Gastroesophageal sphincter (tissue), 4 donors: ENCODE measurements at regions not wholly inside any gene's neighbourhood (a gene's known extent, or its start where the extent isn't known, plus 50 kb on each side); places are given as distances from the start of the nearest gene placed in this dataset.

Source experiments
- ATAC-seq: fragments of 150-250 bp; one replicate; pipeline ENCODE4 v1.9.1; 2016; ENCODE audit warnings: mild to moderate bottlenecking, moderate library complexity
- H3K27ac ChIP-seq, 4 donors: fragments of 200-600 bp; sonication (generic) in 3 of 4; 1 replicate in 3 of 4; 2 replicates in 1 of 4; pipeline ENCODE4 v1.5.1; 2016 to 2019
- H3K27me3 ChIP-seq: fragments of 200-600 bp; sonication (generic); one replicate; pipeline ENCODE4 v1.5.1; 2019
- H3K36me3 ChIP-seq, 2 donors: fragments of 200-600 bp; sonication (generic); one replicate each; pipeline ENCODE4 v1.5.1; 2019; ENCODE audit warnings: control low read depth in 1 of 2
- H3K4me1 ChIP-seq, 3 donors: fragments of 200-600 bp; sonication (generic); 1 replicate in 2 of 3; 2 replicates in 1 of 3; pipeline ENCODE4 v1.5.1; 2016 to 2019; ENCODE audit warnings: control low read depth in 2 of 3
- H3K4me3 ChIP-seq, 2 donors: fragments of 200-600 bp; sonication (generic); one replicate each; pipeline ENCODE4 v1.5.1; 2019; ENCODE audit warnings: mild to moderate bottlenecking in 1 of 2, moderate library complexity in 1 of 2
- H3K9me3 ChIP-seq, 3 donors: fragments of 200-600 bp; sonication (generic); one replicate each; pipeline ENCODE4 v1.5.1; 2017 to 2019; ENCODE audit warnings: control low read depth in 2 of 3
- CTCF ChIP-seq, 4 experiments: fragments of 200-600 bp in 2 of 4; fragments of 450-650 bp in 2 of 4; sonication (generic) in 1 of 4; IDR thresholded peaks; one replicate each; pipeline ENCODE4 v1.5.1; 2017 to 2019; ENCODE audit warnings: antibody characterized with exemption in 4 of 4, mild to moderate bottlenecking in 2 of 4, moderate library complexity in 2 of 4
- EP300 ChIP-seq: sonication (generic); formaldehyde crosslinking; IDR thresholded peaks from one replicate; pipeline ENCODE4 v1.6.1; 2017; ENCODE audit warnings: antibody characterized with exemption, mild to moderate bottlenecking
- POLR2A ChIP-seq, 2 donors: fragments of 450-650 bp; IDR thresholded peaks; one replicate each; pipeline ENCODE4 v1.6.1; 2017; ENCODE audit warnings: antibody characterized with exemption in 2 of 2, mild to moderate bottlenecking in 2 of 2, moderate library complexity in 1 of 2
- POLR2AphosphoS5 ChIP-seq: sonication (generic); formaldehyde crosslinking; IDR thresholded peaks from one replicate; pipeline ENCODE4 v1.6.1; 2017; ENCODE audit warnings: antibody characterized with exemption
- WGBS, 2 donors: methylation state at CpG; one replicate each; pipeline ENCODE4 v1.1.5; 2018; ENCODE audit warnings: low coverage in 1 of 2; 5-methylcytosine and 5-hydroxymethylcytosine counted together

- no peak overlapping the region for H3K4me3 ChIP-seq
- WGBS, 2 donors, result 56 to 62% methylated on average over 8 to 9 of the region's 9 CpGs
- H3K27ac ChIP-seq, result no peak overlapping the region
- no peaks in the 10 kb centered on the region for H3K4me1 ChIP-seq
- TF ChIP-seq EP300 (no peak), POLR2A (IDR thresholded peaks at IDR 0.05) (no peak), CTCF (IDR thresholded peaks at IDR 0.05) (no peak), POLR2AphosphoS5 (no peak)
- H3K9me3 ChIP-seq, result no peaks in the 10 kb centered on the region
- H3K36me3 ChIP-seq, result no peaks in the 10 kb centered on the region
- ATAC-seq, result no peak
- H3K27me3 ChIP-seq, result no peaks in the 10 kb centered on the region
Measured at GRCh38 chr2:12389344-12390045, 327.2 kb upstream of the TRIB2 start.

- no peak overlapping the region for H3K4me3 ChIP-seq
- ATAC-seq, result no peak
- H3K27me3 ChIP-seq, result no peaks in the 10 kb centered on the region
- no peak for TF ChIP-seq POLR2A (IDR thresholded peaks at IDR 0.05)
- TF ChIP-seq CTCF (IDR thresholded peaks at IDR 0.05), result no peak
- TF ChIP-seq EP300, result no peak
- no peak for TF ChIP-seq POLR2AphosphoS5
- H3K9me3 ChIP-seq, result no peaks in the 10 kb centered on the region
- WGBS, 2 donors, result 44 to 68% methylated on average over 2 of the region's 2 CpGs
- H3K27ac ChIP-seq, result no peak overlapping the region
- H3K4me1 ChIP-seq, result no peaks in the 10 kb centered on the region
- H3K36me3 ChIP-seq, result no peaks in the 10 kb centered on the region
Measured at GRCh38 chr2:12391116-12391515, 325.6 kb upstream of the TRIB2 start.

GRCh38 chr2:12396699-12397098 is 320.0 kb upstream of the TRIB2 start:
- Histone ChIP-seq H3K27me3 (no peaks in the 10 kb centered on the region), H3K36me3 (no peaks in the 10 kb centered on the region), H3K4me1 (no peaks in the 10 kb centered on the region), H3K27ac (no peak overlapping the region), H3K4me3 (no peak overlapping the region), H3K9me3 (no peaks in the 10 kb centered on the region)
- TF ChIP-seq CTCF (IDR thresholded peaks at IDR 0.05), result no peak
- TF ChIP-seq POLR2A (IDR thresholded peaks at IDR 0.05), result no peak
- TF ChIP-seq POLR2AphosphoS5, result no peak
- no peak for ATAC-seq
- 96 to 97% methylated on average over 5 of the region's 6 CpGs for WGBS, 2 donors

- no peak overlapping the region for H3K4me3 ChIP-seq
- H3K9me3 ChIP-seq, result no peaks in the 10 kb centered on the region
- no peak overlapping the region for H3K27ac ChIP-seq
- no peak for ATAC-seq
- WGBS, 2 donors, result 79 to 93% methylated on average over 7 to 9 of the region's 9 CpGs
- TF ChIP-seq POLR2AphosphoS5 (no peak), EP300 (no peak)
- no peaks in the 10 kb centered on the region for H3K4me1 ChIP-seq
- no peaks in the 10 kb centered on the region for H3K27me3 ChIP-seq
- H3K36me3 ChIP-seq, result no peaks in the 10 kb centered on the region
Measured at GRCh38 chr2:12397854-12398253, 318.9 kb upstream of the TRIB2 start.

DNA sequence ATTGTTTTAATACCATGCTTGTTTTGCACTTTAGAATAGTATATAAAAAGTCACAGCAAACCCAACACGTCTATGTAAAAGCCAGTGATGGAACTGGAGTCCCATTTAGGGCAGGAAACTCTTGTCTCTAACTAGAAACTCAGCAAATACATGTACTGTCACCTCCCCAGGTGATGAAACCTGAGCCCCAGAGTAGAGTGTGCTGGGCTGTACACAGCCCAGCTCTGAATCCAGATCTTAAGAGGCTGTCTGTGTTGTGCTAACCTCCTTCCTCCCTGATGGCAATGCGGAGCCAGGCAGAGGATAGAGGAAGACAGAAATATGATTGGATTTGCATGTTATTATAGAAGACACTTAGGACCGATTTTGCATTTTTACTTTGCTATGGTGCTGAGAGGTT is 317.5 kb upstream of the TRIB2 start:
- no peak overlapping the region for H3K4me3 ChIP-seq
- H3K27me3 ChIP-seq, result no peaks in the 10 kb centered on the region
- 92 to 94% methylated on average over 2 to 3 of the region's 3 CpGs for WGBS, 2 donors
- TF ChIP-seq POLR2AphosphoS5, result no peak
- TF ChIP-seq CTCF (IDR thresholded peaks at IDR 0.05), result no peak
- no peak for TF ChIP-seq EP300
- TF ChIP-seq POLR2A (IDR thresholded peaks at IDR 0.05), result no peak
- H3K36me3 ChIP-seq, result no peaks in the 10 kb centered on the region
- H3K9me3 ChIP-seq, result no peaks in the 10 kb centered on the region
- H3K27ac ChIP-seq, result no peak overlapping the region
- ATAC-seq, result no peak
- H3K4me1 ChIP-seq, result no peaks in the 10 kb centered on the region
